NB4 (cell line): ENCODE measurements at regions not wholly inside any gene's neighbourhood (a gene's known extent, or its start where the extent isn't known, plus 50 kb on each side); places are given as distances from the start of the nearest gene placed in this dataset.
A peak's percentile ranks its signal among the peaks of the same experiment; 100 is the strongest.

Source experiments
- DNase-seq: peaks from one replicate; pipeline ENCODE4 v3.0.0; 2010; ENCODE audit warnings: low read depth
- H3K4me3 ChIP-seq: one replicate; pipeline ENCODE4 v1.5.1; 2011; ENCODE audit warnings: mild to moderate bottlenecking, low read depth, low read length, moderate library complexity
- CTCF ChIP-seq: IDR thresholded peaks from one replicate; pipeline ENCODE4 v1.5.1; 2012; ENCODE audit warnings: low read depth, low read length
- MAX ChIP-seq: IDR thresholded peaks from 2 replicates; pipeline ENCODE4 v1.6.1; 2011; ENCODE audit warnings: low read depth, low read length
- MYC ChIP-seq: IDR thresholded peaks from 2 replicates; pipeline ENCODE4 v1.6.1; 2011; ENCODE audit warnings: low read depth, low read length
- POLR2A ChIP-seq: IDR thresholded peaks from 2 replicates; pipeline ENCODE4 v1.6.1; 2011; ENCODE audit warnings: mild to moderate bottlenecking; ENCODE audit not compliant: insufficient read length; ENCODE audit errors: extremely low read depth

- no peak for TF ChIP-seq POLR2A
- no peak for TF ChIP-seq MYC
- no peak for TF ChIP-seq MAX
- TF ChIP-seq CTCF = no peak
- H3K4me3 ChIP-seq = no peak overlapping the region
- no peak for DNase-seq
Measured at GRCh38 chr5:39767916-39768315, 343.1 kb upstream of the DAB2 start.

DNA sequence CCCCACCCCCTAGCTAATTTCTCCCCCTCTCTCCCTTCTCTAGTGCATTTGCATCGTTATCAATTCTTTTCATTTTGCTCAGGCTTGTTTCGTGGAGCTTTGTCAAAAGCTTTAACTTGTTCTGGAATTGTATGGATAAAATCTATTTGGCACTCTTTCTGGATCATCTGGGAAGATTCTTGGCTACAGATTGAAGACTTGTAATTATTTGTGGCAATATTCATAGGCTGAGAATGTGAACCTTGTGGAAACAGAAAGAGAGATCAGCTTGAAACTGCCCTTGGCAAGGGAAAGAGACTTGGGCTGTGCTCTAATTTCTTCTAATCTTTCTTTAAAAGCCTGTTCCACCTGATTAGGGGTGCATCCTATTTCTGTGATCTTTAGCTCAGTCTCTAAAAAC, 340.6 kb upstream of the DAB2 start:
- no peak for DNase-seq
- TF ChIP-seq MAX = no peak
- no peak for TF ChIP-seq POLR2A
- TF ChIP-seq MYC = no peak
- no peak for TF ChIP-seq CTCF
- no peak overlapping the region for H3K4me3 ChIP-seq

- no peak overlapping the region for H3K4me3 ChIP-seq
- DNase-seq = no peak
- TF ChIP-seq MYC (no peak), POLR2A (no peak), CTCF (no peak), MAX (no peak)
Measured at GRCh38 chr5:39762761-39763160, 338.0 kb upstream of the DAB2 start.

GRCh38 chr5:39761199-39761950, 336.6 kb upstream of the DAB2 start:
- H3K4me3 ChIP-seq = no peak overlapping the region
- no peak for TF ChIP-seq MYC
- no peak for TF ChIP-seq MAX
- no peak for TF ChIP-seq POLR2A
- TF ChIP-seq CTCF = no peak
- DNase-seq = no peak

GRCh38 chr5:39760385-39761198, 335.8 kb upstream of the DAB2 start:
- H3K4me3 ChIP-seq = no peak overlapping the region
- peak; percentile 72 for DNase-seq
- TF ChIP-seq POLR2A (no peak), MAX (peak; percentile 39; the same call in 1 of the 2 replicates), MYC (peak; percentile 73)

- H3K4me3 ChIP-seq = no peak overlapping the region
- no peak for DNase-seq
- TF ChIP-seq MYC (no peak), CTCF (no peak), MAX (no peak), POLR2A (no peak)
Measured at GRCh38 chr5:39759701-39760100, 334.9 kb upstream of the DAB2 start.
